H1 (cell line): ENCODE measurements at regions not wholly inside any gene's neighbourhood (a gene's known extent, or its start where the extent isn't known, plus 50 kb on each side); places are given as distances from the start of the nearest gene placed in this dataset.

Experiments used
- CTCF ChIA-PET: fragments of 300-600 bp; sonication (Branson Sonifier 250); formaldehyde crosslinking; loops from one replicate; lab custom pipeline; 2021; ENCODE audit not compliant: partially characterized antibody; lab: Charles Lee
- POLR2A ChIA-PET: fragments of 300-600 bp; sonication (Branson Sonifier 250); formaldehyde crosslinking; loops from one replicate; lab custom pipeline; 2021; ENCODE audit warnings: inconsistent platforms; ENCODE audit not compliant: partially characterized antibody; lab: Charles Lee
- DNase-seq, 2 experiments: peaks; one replicate each; pipeline versions ENCODE4 v3.0.0 to v3.0.0-alpha.2; 2010 to 2022; ENCODE audit warnings: low spot score in 2 of 2, low read depth in 1 of 2, mixed read lengths in 1 of 2
- FAIRE-seq: peaks from 2 replicates; lab custom pipeline; 2011; peaks lifted over from hg19 to GRCh38; lab: Jason Lieb, UNC
- H2AFZ ChIP-seq: 2 replicates; pipeline ENCODE4 v1.8.1; 2012; ENCODE audit warnings: low read length, inconsistent platforms
- H2AK5ac ChIP-seq: 2 replicates; pipeline ENCODE4 v1.6.1; 2013; ENCODE audit warnings: low read depth, low read length
- H2BK120ac ChIP-seq: replicated peaks from 2 replicates; pipeline ENCODE3; 2013; ENCODE audit warnings: low read depth, low read length, inconsistent platforms
- H2BK12ac ChIP-seq: 2 replicates; pipeline ENCODE4 v1.6.1; 2013; ENCODE audit warnings: low read depth, low read length
- H2BK15ac ChIP-seq: 2 replicates; pipeline ENCODE4 v1.6.1; 2013; ENCODE audit warnings: low read length
- H2BK20ac ChIP-seq: 2 replicates; pipeline ENCODE4 v1.6.1; 2013; ENCODE audit warnings: low read length
- H2BK5ac ChIP-seq: 2 replicates; pipeline ENCODE4 v1.6.1; 2013; ENCODE audit warnings: low read depth, low read length
- H3K14ac ChIP-seq: 2 replicates; pipeline ENCODE4 v1.6.1; 2013; ENCODE audit warnings: inconsistent platforms; ENCODE audit not compliant: insufficient read length
- H3K18ac ChIP-seq: 2 replicates; pipeline ENCODE4 v1.6.1; 2013; ENCODE audit warnings: low read length; ENCODE audit errors: extremely low read depth
- H3K23ac ChIP-seq: 2 replicates; pipeline ENCODE4 v1.6.1; 2013; ENCODE audit warnings: inconsistent platforms; ENCODE audit not compliant: insufficient read length
- H3K23me2 ChIP-seq: 2 replicates; pipeline ENCODE4 v1.6.1; 2013; ENCODE audit warnings: low read depth, low read length
- H3K27ac ChIP-seq: 2 replicates; pipeline ENCODE4 v1.6.1; 2011; ENCODE audit warnings: low read depth, low read length, inconsistent platforms
- H3K27me3 ChIP-seq, 4 experiments: replicated peaks in 1 of 4; 1 replicate in 1 of 4; 2 replicates in 3 of 4; pipeline versions ENCODE4 v1.6.1 to v1.8.1; 2011 to 2013; ENCODE audit warnings: low read length in 3 of 4, mild to moderate bottlenecking in 3 of 4, inconsistent platforms in 2 of 4, mixed read lengths in 2 of 4, moderate library complexity in 1 of 4; ENCODE audit not compliant: control insufficient read depth in 3 of 4, insufficient read depth in 3 of 4; ENCODE audit errors: extremely low read depth in 1 of 4
- H3K36me3 ChIP-seq, 4 experiments: 2 replicates each; pipeline versions ENCODE4 v1.6.1 to v1.8.1; 2011 to 2013; ENCODE audit warnings: mild to moderate bottlenecking in 4 of 4, low read length in 3 of 4, moderate library complexity in 2 of 4, control low read depth in 1 of 4, inconsistent platforms in 1 of 4; ENCODE audit not compliant: insufficient read depth in 4 of 4, control insufficient read depth in 2 of 4
- H3K4ac ChIP-seq: replicated peaks from 2 replicates; pipeline ENCODE3; 2013; ENCODE audit warnings: low read length, low read depth, mixed read lengths, inconsistent platforms; ENCODE audit not compliant: insufficient read length
- H3K4me1 ChIP-seq, 4 experiments: replicated peaks in 1 of 4; 1 replicate in 1 of 4; 2 replicates in 3 of 4; pipeline versions ENCODE4 v1.6.1 to v1.8.1; 2011 to 2013; ENCODE audit warnings: low read length in 3 of 4, inconsistent platforms in 2 of 4, mixed read lengths in 1 of 4; ENCODE audit not compliant: insufficient read depth in 4 of 4, control insufficient read depth in 3 of 4
- H3K4me2 ChIP-seq, 2 experiments: 2 replicates each; pipeline versions ENCODE4 v1.6.1 to v1.8.1; 2011 to 2013; ENCODE audit warnings: low read depth in 2 of 2, low read length in 2 of 2, control low read depth in 1 of 2, inconsistent platforms in 1 of 2, mild to moderate bottlenecking in 1 of 2; ENCODE audit not compliant: insufficient read depth in 1 of 2
- H3K4me3 ChIP-seq, 4 experiments: fragments of 200-600, 300-600 bp in 1 of 4; sonication (generic), shearing (Covaris generic), sonication (Bioruptor Twin) in 1 of 4; 2 replicates each; pipeline versions ENCODE4 v1.5.1 to v1.8.1; 2011 to 2016; ENCODE audit warnings: low read length in 4 of 4, low read depth in 3 of 4, control low read depth in 2 of 4, inconsistent platforms in 2 of 4, mild to moderate bottlenecking in 2 of 4, mixed read lengths in 1 of 4, moderate library complexity in 1 of 4; ENCODE audit not compliant: insufficient read depth in 2 of 4; ENCODE audit errors: extremely low read depth in 1 of 4
- H3K56ac ChIP-seq: replicated peaks from 2 replicates; pipeline ENCODE3; 2013; ENCODE audit warnings: low read depth, mild to moderate bottlenecking, mixed read lengths, low read length, inconsistent platforms; ENCODE audit not compliant: insufficient read length
- H3K79me1 ChIP-seq: 2 replicates; pipeline ENCODE4 v1.6.1; 2013; ENCODE audit warnings: low read depth, low read length, control low read depth
- H3K79me2 ChIP-seq, 2 experiments: 2 replicates each; pipeline versions ENCODE4 v1.6.1 to v1.8.1; 2012 to 2013; ENCODE audit warnings: low read length in 2 of 2, mild to moderate bottlenecking in 2 of 2, inconsistent platforms in 1 of 2; ENCODE audit not compliant: insufficient read depth in 2 of 2, control insufficient read depth in 1 of 2
- H3K9ac ChIP-seq, 4 experiments: replicated peaks in 1 of 4; 1 replicate in 1 of 4; 2 replicates in 3 of 4; pipeline versions ENCODE4 v1.6.1 to v1.8.1; 2011 to 2013; ENCODE audit warnings: low read depth in 3 of 4, low read length in 3 of 4, control low read depth in 2 of 4, mild to moderate bottlenecking in 2 of 4, moderate library complexity in 2 of 4, inconsistent platforms in 1 of 4; ENCODE audit errors: extremely low read depth in 1 of 4
- H3K9me3 ChIP-seq, 2 experiments: 2 replicates each; pipeline versions ENCODE4 v1.6.1 to v1.8.1; 2012 to 2013; ENCODE audit warnings: mild to moderate bottlenecking in 2 of 2, moderate library complexity in 2 of 2, control low read depth in 1 of 2, inconsistent platforms in 1 of 2, low read depth in 1 of 2, low read length in 1 of 2, mixed read lengths in 1 of 2; ENCODE audit not compliant: insufficient read depth in 2 of 2
- H4K20me1 ChIP-seq, 2 experiments: replicated peaks in 1 of 2; 2 replicates each; pipeline versions ENCODE3 to v1.8.1; 2011 to 2013; ENCODE audit warnings: inconsistent platforms in 2 of 2, low read length in 2 of 2, mild to moderate bottlenecking in 1 of 2; ENCODE audit not compliant: insufficient read depth in 2 of 2, control insufficient read depth in 1 of 2
- H4K5ac ChIP-seq: 2 replicates; pipeline ENCODE4 v1.6.1; 2013; ENCODE audit warnings: low read length, low read depth, mixed read lengths, inconsistent platforms; ENCODE audit not compliant: insufficient read length
- H4K8ac ChIP-seq: 2 replicates; pipeline ENCODE4 v1.8.0; 2013; ENCODE audit warnings: mild to moderate bottlenecking, moderate library complexity, low read length, inconsistent platforms; ENCODE audit not compliant: insufficient read depth; ENCODE audit errors: extremely low read depth
- H4K91ac ChIP-seq: replicated peaks from 2 replicates; pipeline ENCODE3; 2013; ENCODE audit warnings: low read length, mixed read lengths, inconsistent platforms; ENCODE audit not compliant: insufficient read length
- CEBPB ChIP-seq: IDR thresholded peaks from 2 replicates; pipeline ENCODE4 v1.6.1; 2012; ENCODE audit warnings: low read depth, low read length
- RFX5 ChIP-seq: IDR thresholded peaks from 2 replicates; pipeline ENCODE4 v1.6.1; 2011; ENCODE audit warnings: low read depth, low read length, improper control_type of control experiment, borderline replicate concordance
- SRF ChIP-seq: IDR thresholded peaks from 2 replicates; pipeline ENCODE4 v1.6.1; 2011; ENCODE audit warnings: mild to moderate bottlenecking, low read depth, low read length, moderate library complexity
- WGBS, 2 experiments: shearing (Covaris generic) in 1 of 2; methylation state at CpG; one replicate each; pipeline versions ENCODE4 v1.1.6 to v1.1.7; 2013 to 2015; ENCODE audit warnings: low lambda C conversion rate in 2 of 2, mixed read lengths in 2 of 2, inconsistent platforms in 1 of 2, low coverage in 1 of 2, missing lambda C conversion rate in 1 of 2; ENCODE audit not compliant: insufficient replicate concordance in 2 of 2, insufficient coverage in 1 of 2, insufficient read length in 1 of 2; ENCODE audit errors: extremely low coverage in 1 of 2, missing lambda C conversion rate in 1 of 2; 5-methylcytosine and 5-hydroxymethylcytosine counted together
- TF ChIP-seq, protein P1 (sequence below), 3 experiments: IDR thresholded peaks; 1 replicate in 2 of 3; 2 replicates in 1 of 3; pipeline versions ENCODE4 v1.5.1 to v1.6.1; 2011; ENCODE audit warnings: low read length in 3 of 3, mild to moderate bottlenecking in 3 of 3, inconsistent platforms in 2 of 3, low read depth in 1 of 3, moderate library complexity in 1 of 3; ENCODE audit not compliant: insufficient read depth in 1 of 3; ENCODE audit errors: control extremely low read depth in 1 of 3

DNA sequence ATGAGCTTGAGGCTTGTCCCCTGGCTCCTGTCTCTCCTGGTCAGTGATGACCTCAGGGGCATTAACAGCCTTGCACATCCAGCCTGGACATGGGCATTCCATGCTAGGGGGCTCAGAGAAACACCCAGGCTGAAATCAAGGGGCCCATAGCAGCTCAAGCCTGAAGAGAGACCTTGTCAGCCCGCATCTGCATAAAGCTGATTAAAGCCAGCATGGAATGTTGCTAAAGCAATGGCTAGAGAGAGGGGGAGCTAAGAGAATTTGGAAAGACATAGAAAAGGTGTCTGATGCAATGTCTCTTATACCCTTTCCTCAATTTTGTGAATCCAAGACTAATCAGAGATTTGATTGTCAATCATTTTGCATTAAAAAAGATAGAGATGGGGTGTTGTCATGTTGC is 51.4 kb upstream of the WSCD1 start:
- Histone ChIP-seq H2BK5ac (no peak overlapping the region), H3K9ac (no peak overlapping the region), H3K4me3 (no peak overlapping the region), H3K23me2 (no peaks in the 10 kb centered on the region), H3K27ac (no peak overlapping the region), H3K14ac (no peak overlapping the region), H2AFZ (no peak overlapping the region), H3K36me3 (no peaks in the 10 kb centered on the region), H3K79me1 (no peaks in the 10 kb centered on the region), H3K18ac (peak overlapping the region; percentile 83; the same call in 1 of the 2 replicates), H4K8ac (no peak overlapping the region), H3K27me3 (peaks cover 0 to 2% (median 0%) of the 10 kb centered on the region in 4 experiments; a peak in 2 of 7 replicates), H4K20me1 (no peaks in the 10 kb centered on the region), H2BK15ac (no peak overlapping the region), H2BK20ac (0 out of 2 replicates have a peak overlapping the region, but pooled peaks have one; percentile 48), H2BK120ac (no peak overlapping the region), H3K4me2 (no peak overlapping the region), H3K56ac (no peak overlapping the region), H4K5ac (no peak overlapping the region), H3K79me2 (no peaks in the 10 kb centered on the region), H3K4me1 (peaks cover 0 to 4% (median 1%) of the 10 kb centered on the region in 4 experiments; a peak in 2 of 7 replicates), H2BK12ac (no peak overlapping the region), H3K9me3 (no peaks in the 10 kb centered on the region), H3K23ac (no peak overlapping the region), H4K91ac (no peak overlapping the region), H2AK5ac (no peak overlapping the region), H3K4ac (no peak overlapping the region)
- ChIA-PET POLR2A (interaction anchor here (0.5 kb wide), 1 partner anchor 23 kb away, joined by 3 read pairs; no protein-coding TSS in a partner anchor), CTCF (interaction anchor here (0.6 to 1.0 kb wide), 3 partner anchors 14 to 28 kb away, joined by 3 read pairs; no protein-coding TSS in a partner anchor)
- TF ChIP-seq, protein P1, sequence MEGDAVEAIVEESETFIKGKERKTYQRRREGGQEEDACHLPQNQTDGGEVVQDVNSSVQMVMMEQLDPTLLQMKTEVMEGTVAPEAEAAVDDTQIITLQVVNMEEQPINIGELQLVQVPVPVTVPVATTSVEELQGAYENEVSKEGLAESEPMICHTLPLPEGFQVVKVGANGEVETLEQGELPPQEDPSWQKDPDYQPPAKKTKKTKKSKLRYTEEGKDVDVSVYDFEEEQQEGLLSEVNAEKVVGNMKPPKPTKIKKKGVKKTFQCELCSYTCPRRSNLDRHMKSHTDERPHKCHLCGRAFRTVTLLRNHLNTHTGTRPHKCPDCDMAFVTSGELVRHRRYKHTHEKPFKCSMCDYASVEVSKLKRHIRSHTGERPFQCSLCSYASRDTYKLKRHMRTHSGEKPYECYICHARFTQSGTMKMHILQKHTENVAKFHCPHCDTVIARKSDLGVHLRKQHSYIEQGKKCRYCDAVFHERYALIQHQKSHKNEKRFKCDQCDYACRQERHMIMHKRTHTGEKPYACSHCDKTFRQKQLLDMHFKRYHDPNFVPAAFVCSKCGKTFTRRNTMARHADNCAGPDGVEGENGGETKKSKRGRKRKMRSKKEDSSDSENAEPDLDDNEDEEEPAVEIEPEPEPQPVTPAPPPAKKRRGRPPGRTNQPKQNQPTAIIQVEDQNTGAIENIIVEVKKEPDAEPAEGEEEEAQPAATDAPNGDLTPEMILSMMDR (IDR thresholded peaks at IDR 0.05; ENCODE audit: control extremely low read depth in 1 of 3, insufficient read depth in 1 of 3, low read depth in 1 of 3, low read length in 3 of 3), result no peak
- TF ChIP-seq RFX5 (no peak), CEBPB (peak; percentile 37; the same call in 1 of the 2 replicates), SRF (no peak)
- DNase-seq, result no peak
- WGBS, 2 experiments, result 87% methylated on average over 1 of the region's 1 CpG; no CpG with 5 or more reads in 1 of the 2 experiments
- FAIRE-seq, result no peak
